Mesendoderm (in vitro differentiated cells): ENCODE measurements at regions not wholly inside any gene's neighbourhood (a gene's known extent, or its start where the extent isn't known, plus 50 kb on each side); places are given as distances from the start of the nearest gene placed in this dataset.
"Not testable (repeated sequence)": the region's sequence is repeated elsewhere in the genome, so short reads cannot be mapped to it uniquely, and the experiment has no call there.

Experiments
- DNase-seq: peaks from one replicate; pipeline ENCODE4 v3.0.0; 2013
- H2AK5ac ChIP-seq: 2 replicates; pipeline ENCODE4 v1.6.1; 2013; ENCODE audit warnings: low read length, inconsistent platforms
- H2BK120ac ChIP-seq: 2 replicates; pipeline ENCODE4 v1.6.1; 2013; ENCODE audit warnings: low read depth, mild to moderate bottlenecking, low read length, moderate library complexity, mixed read lengths
- H2BK15ac ChIP-seq: replicated peaks from 2 replicates; pipeline ENCODE4 v1.6.1; 2013; ENCODE audit warnings: low read depth, mild to moderate bottlenecking, moderate library complexity
- H2BK5ac ChIP-seq: 2 replicates; pipeline ENCODE4 v1.6.1; 2013; ENCODE audit warnings: low read length, inconsistent platforms
- H3K18ac ChIP-seq: 2 replicates; pipeline ENCODE4 v1.6.1; 2013; ENCODE audit warnings: mild to moderate bottlenecking, low read length, mixed read lengths
- H3K23ac ChIP-seq: one replicate; pipeline ENCODE4 v1.6.1; 2013; ENCODE audit warnings: low read length
- H3K27ac ChIP-seq: 2 replicates; pipeline ENCODE4 v1.5.1; 2013; ENCODE audit warnings: low read depth, mild to moderate bottlenecking, inconsistent platforms, low read length, moderate library complexity
- H3K27me3 ChIP-seq: 2 replicates; pipeline ENCODE4 v1.6.1; 2013; ENCODE audit warnings: low read length, control low read depth, mild to moderate bottlenecking, inconsistent platforms; ENCODE audit not compliant: insufficient read depth, poor library complexity
- H3K36me3 ChIP-seq: 2 replicates; pipeline ENCODE4 v1.6.1; 2013; ENCODE audit warnings: low read length, inconsistent platforms; ENCODE audit not compliant: control insufficient read depth, insufficient read depth
- H3K4ac ChIP-seq: one replicate; pipeline ENCODE4 v1.6.1; 2013; ENCODE audit warnings: low read depth, mild to moderate bottlenecking, low read length, moderate library complexity
- H3K4me1 ChIP-seq: 2 replicates; pipeline ENCODE4 v1.6.1; 2013; ENCODE audit warnings: low read depth, low read length, inconsistent platforms; ENCODE audit not compliant: control insufficient read depth
- H3K4me2 ChIP-seq: 2 replicates; pipeline ENCODE4 v1.6.1; 2013; ENCODE audit warnings: low read length
- H3K4me3 ChIP-seq: 2 replicates; pipeline ENCODE4 v1.5.1; 2013; ENCODE audit warnings: mild to moderate bottlenecking, low read length
- H3K56ac ChIP-seq: one replicate; pipeline ENCODE4 v1.6.1; 2013; ENCODE audit warnings: low read length
- H3K79me1 ChIP-seq: 2 replicates; pipeline ENCODE4 v1.6.1; 2013; ENCODE audit warnings: low read length, inconsistent platforms
- H3K79me2 ChIP-seq: 2 replicates; pipeline ENCODE4 v1.6.1; 2013; ENCODE audit warnings: mild to moderate bottlenecking, low read length; ENCODE audit not compliant: control insufficient read depth, insufficient read depth
- H3K9ac ChIP-seq: 2 replicates; pipeline ENCODE4 v1.6.1; 2013; ENCODE audit warnings: low read length, inconsistent platforms
- H4K5ac ChIP-seq: one replicate; pipeline ENCODE4 v1.6.1; 2013; ENCODE audit warnings: low read length
- H4K8ac ChIP-seq: one replicate; pipeline ENCODE4 v1.6.1; 2013; ENCODE audit warnings: low read depth, mild to moderate bottlenecking, control low read depth, low read length, moderate library complexity
- WGBS: extraction: QIAGEN DNeasy Blood & Tissue Kit; methylation state at CpG from one replicate; pipeline ENCODE4 v1.1.7; 2013; ENCODE audit warnings: low lambda C conversion rate, missing lambda C conversion rate; ENCODE audit not compliant: insufficient coverage; ENCODE audit errors: extremely low coverage; 5-methylcytosine and 5-hydroxymethylcytosine counted together

- H3K27me3 ChIP-seq = no peaks in the 10 kb centered on the region
- H2BK120ac ChIP-seq = no peak overlapping the region
- H4K5ac ChIP-seq = no peak overlapping the region
- no peak overlapping the region for H3K56ac ChIP-seq
- no peak overlapping the region for H2BK5ac ChIP-seq
- H3K36me3 ChIP-seq = no peaks in the 10 kb centered on the region
- H3K27ac ChIP-seq = no peak overlapping the region
- no peak overlapping the region for H2BK15ac ChIP-seq
- no peaks in the 10 kb centered on the region for H3K4me1 ChIP-seq
- no CpG with 5 or more reads among the region's 5 CpGs for WGBS
- H2AK5ac ChIP-seq = no peak overlapping the region
- no peak overlapping the region for H3K4me3 ChIP-seq
- H3K18ac ChIP-seq = no peak overlapping the region
- H4K8ac ChIP-seq = no peak overlapping the region
- no peaks in the 10 kb centered on the region for H3K79me2 ChIP-seq
- no peak overlapping the region for H3K4me2 ChIP-seq
- no peak for DNase-seq
- H3K4ac ChIP-seq = no peak overlapping the region
- no peak overlapping the region for H3K23ac ChIP-seq
- H3K79me1 ChIP-seq = no peaks in the 10 kb centered on the region
- no peak overlapping the region for H3K9ac ChIP-seq
These were observed 234.3 kb downstream of the SQOR start for GRCh38 chr15:45869034-45869668.

DNA sequence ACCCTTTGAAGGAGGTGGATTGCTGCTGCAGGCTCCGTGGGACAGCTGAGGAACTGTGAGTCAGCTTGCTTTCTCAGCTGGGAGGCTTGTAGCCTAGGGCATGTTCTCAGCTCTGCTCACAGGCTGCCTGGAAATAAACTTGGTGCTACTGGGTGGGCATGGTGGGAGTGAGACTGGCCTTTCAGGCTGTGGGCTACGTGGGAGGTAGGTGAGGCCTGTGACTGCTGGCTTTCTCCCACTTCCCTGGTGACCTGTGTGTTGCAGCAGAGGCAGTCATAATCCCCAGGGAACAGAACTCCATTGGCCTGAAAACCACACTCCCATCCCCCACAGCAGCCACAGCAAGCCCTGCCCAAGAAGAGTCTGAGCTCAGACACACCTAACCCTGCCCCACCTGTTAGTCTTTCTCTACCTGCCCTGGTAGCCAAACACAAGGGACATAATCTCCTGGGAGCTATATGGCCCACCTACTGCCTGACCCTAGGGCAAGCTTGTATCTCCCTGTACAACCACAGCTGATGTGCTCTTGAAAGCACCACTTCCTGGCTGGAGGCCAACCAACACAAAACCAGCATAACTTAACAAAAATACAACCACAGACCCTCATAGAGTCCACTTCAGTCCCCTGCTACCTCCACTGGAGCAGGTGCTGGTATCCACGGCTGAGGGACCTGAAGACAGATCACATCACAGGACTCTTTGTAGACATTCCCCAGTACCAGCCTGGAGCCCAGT lies 236.5 kb downstream of the SQOR start:
- no peak overlapping the region for H4K8ac ChIP-seq
- no peak overlapping the region for H2AK5ac ChIP-seq
- H3K4me1 ChIP-seq = no peaks in the 10 kb centered on the region
- H3K4ac ChIP-seq = no peak overlapping the region
- H3K4me3 ChIP-seq = no peak overlapping the region
- no peak overlapping the region for H3K27ac ChIP-seq
- H3K4me2 ChIP-seq = no peak overlapping the region
- H3K36me3 ChIP-seq = no peaks in the 10 kb centered on the region
- H3K27me3 ChIP-seq = no peaks in the 10 kb centered on the region
- DNase-seq = peak; percentile 46
- no peak overlapping the region for H3K9ac ChIP-seq
- no peak overlapping the region for H3K23ac ChIP-seq
- no peaks in the 10 kb centered on the region for H3K79me2 ChIP-seq
- H3K56ac ChIP-seq = peak overlapping the region; percentile 25
- H4K5ac ChIP-seq = no peak overlapping the region
- H2BK15ac ChIP-seq = no peak overlapping the region
- no peaks in the 10 kb centered on the region for H3K79me1 ChIP-seq
- WGBS = no CpG with 5 or more reads among the region's 3 CpGs
- no peak overlapping the region for H2BK120ac ChIP-seq
- no peak overlapping the region for H2BK5ac ChIP-seq
- H3K18ac ChIP-seq = no peak overlapping the region

DNA sequence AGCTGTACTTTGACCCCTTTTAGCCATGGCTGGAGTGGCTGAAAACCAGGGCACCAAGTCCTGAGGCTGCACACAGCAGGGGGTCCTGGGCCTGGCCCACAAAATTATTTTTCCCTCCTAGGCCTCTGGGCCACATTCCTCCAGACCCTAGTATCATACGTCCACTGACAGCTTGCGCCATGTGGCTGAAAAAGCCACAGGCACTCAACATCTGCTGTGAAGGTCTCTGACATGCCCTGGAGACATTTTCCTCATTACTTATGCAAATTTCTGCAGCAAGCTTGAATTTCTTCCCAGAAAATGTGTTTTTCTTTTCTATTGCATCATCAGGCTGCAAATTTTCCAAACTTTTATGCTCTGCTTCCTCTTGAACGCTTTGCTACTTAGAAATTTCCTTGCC lies 239.0 kb downstream of the SQOR start:
- Histone ChIP-seq H3K23ac (no peak overlapping the region), H3K4me2 (no peak overlapping the region), H2BK120ac (no peak overlapping the region), H3K4me3 (no peak overlapping the region), H3K36me3 (no peaks in the 10 kb centered on the region), H4K5ac (no peak overlapping the region), H3K79me2 (no peaks in the 10 kb centered on the region), H3K9ac (no peak overlapping the region), H3K56ac (no peak overlapping the region), H3K79me1 (no peaks in the 10 kb centered on the region), H2AK5ac (no peak overlapping the region), H2BK15ac (no peak overlapping the region), H3K4ac (no peak overlapping the region), H3K18ac (no peak overlapping the region), H3K27me3 (no peaks in the 10 kb centered on the region), H4K8ac (no peak overlapping the region), H2BK5ac (no peak overlapping the region), H3K27ac (no peak overlapping the region), H3K4me1 (no peaks in the 10 kb centered on the region)
- no CpG with 5 or more reads among the region's 3 CpGs for WGBS
- no peak for DNase-seq

GRCh38 chr15:45874566-45874965 lies 239.7 kb downstream of the SQOR start:
- DNase-seq, H3K27me3 ChIP-seq, H2BK5ac ChIP-seq, H3K4me1 ChIP-seq, H3K4me2 ChIP-seq, H4K8ac ChIP-seq, H3K4me3 ChIP-seq, H2BK120ac ChIP-seq, H3K18ac ChIP-seq, H3K79me1 ChIP-seq, H3K9ac ChIP-seq, H3K27ac ChIP-seq, H3K79me2 ChIP-seq, H4K5ac ChIP-seq, H3K23ac ChIP-seq, H2BK15ac ChIP-seq, H2AK5ac ChIP-seq, H3K4ac ChIP-seq, H3K56ac ChIP-seq, H3K36me3 ChIP-seq: not testable (repeated sequence)
- no CpG with 5 or more reads among the region's 2 CpGs for WGBS

GRCh38 chr15:45884289-45884688 lies 249.5 kb downstream of the SQOR start:
- Histone ChIP-seq H3K79me1 (no peaks in the 10 kb centered on the region), H3K4me1 (no peaks in the 10 kb centered on the region), H3K9ac (no peak overlapping the region), H3K18ac (no peak overlapping the region), H3K56ac (no peak overlapping the region), H2BK5ac (no peak overlapping the region), H3K4me2 (no peak overlapping the region), H3K36me3 (no peaks in the 10 kb centered on the region), H2BK15ac (no peak overlapping the region), H3K23ac (no peak overlapping the region), H3K27me3 (no peaks in the 10 kb centered on the region), H3K27ac (no peak overlapping the region), H4K8ac (no peak overlapping the region), H2AK5ac (no peak overlapping the region), H3K4me3 (no peak overlapping the region), H2BK120ac (no peak overlapping the region), H4K5ac (no peak overlapping the region), H3K4ac (no peak overlapping the region), H3K79me2 (no peaks in the 10 kb centered on the region)
- no CpG with 5 or more reads among the region's 2 CpGs for WGBS
- no peak for DNase-seq
